Activated T-helper 2 cell treated with anti-CD3 and anti-CD28 coated beads, Interferon-gamma antibody, Interleukin-2, Interleukin-4, amounts not matched to agents 10 μg/mL and 5 μg/mL and 100 μg/mL, durations not matched to agents 14 hours and 24 hours and 36 hours (primary cell): ENCODE measurements at regions not wholly inside any gene's neighbourhood (a gene's known extent, or its start where the extent isn't known, plus 50 kb on each side); places are given as distances from the start of the nearest gene placed in this dataset.
"Not testable (repeated sequence)": the region's sequence is repeated elsewhere in the genome, so short reads cannot be mapped to it uniquely, and the experiment has no call there.

Experiments
- DNase-seq: peaks from one replicate; pipeline ENCODE4 v3.0.0; 2021; ENCODE audit warnings: low spot score
- H3K27ac Mint-ChIP-seq: one replicate; pipeline ENCODE4 v1.8.0; 2021; ENCODE audit warnings: mixed read lengths
- H3K27me3 Mint-ChIP-seq: one replicate; pipeline ENCODE4 v1.8.0; 2021; ENCODE audit warnings: low read depth, mixed read lengths
- H3K36me3 Mint-ChIP-seq: one replicate; pipeline ENCODE4 v1.8.0; 2021; ENCODE audit warnings: low read depth, mixed read lengths
- H3K4me1 Mint-ChIP-seq: one replicate; pipeline ENCODE4 v1.8.0; 2021; ENCODE audit warnings: low read depth, mixed read lengths
- H3K4me3 Mint-ChIP-seq: one replicate; pipeline ENCODE4 v1.8.0; 2021; ENCODE audit warnings: low read depth, mild to moderate bottlenecking, moderate library complexity, mixed read lengths
- H3K9me3 Mint-ChIP-seq: one replicate; pipeline ENCODE4 v1.8.0; 2021; ENCODE audit warnings: mixed read lengths
- intact Hi-C: fragments of 100-400 bp; cut with micrococcal nuclease; formaldehyde crosslinking; loops from one replicate; pipeline ENCODE4 v1.15.1; 2023

DNA sequence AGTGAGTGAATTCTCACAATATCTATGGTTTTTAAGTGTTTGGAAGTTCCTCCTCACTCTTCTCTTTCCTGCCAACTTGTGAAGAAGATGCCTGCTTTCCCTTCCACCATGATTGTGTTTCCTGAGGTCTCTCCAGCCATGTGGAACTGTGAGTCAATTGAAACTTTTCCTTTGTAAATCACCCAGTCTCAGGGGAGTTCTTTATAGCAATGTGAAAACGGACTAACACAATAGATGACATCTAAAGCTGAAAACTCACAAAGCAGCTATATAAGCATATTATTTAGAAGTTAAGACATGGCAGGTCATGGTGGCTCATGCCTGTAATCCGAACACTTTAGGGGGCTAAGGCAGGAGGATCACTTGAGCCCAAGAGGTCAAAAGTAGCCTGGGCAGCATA is 130.2 kb downstream of the ARRDC3 start:
- no peaks in the 10 kb centered on the region for H3K36me3 Mint-ChIP-seq
- no peaks in the 10 kb centered on the region for H3K4me1 Mint-ChIP-seq
- intact Hi-C loops, result no loop called here
- H3K4me3 Mint-ChIP-seq, result no peak overlapping the region
- DNase-seq, result no peak
- peaks cover 14% of the 10 kb centered on the region for H3K27me3 Mint-ChIP-seq
- no peak overlapping the region for H3K27ac Mint-ChIP-seq
- H3K9me3 Mint-ChIP-seq, result no peaks in the 10 kb centered on the region

DNA sequence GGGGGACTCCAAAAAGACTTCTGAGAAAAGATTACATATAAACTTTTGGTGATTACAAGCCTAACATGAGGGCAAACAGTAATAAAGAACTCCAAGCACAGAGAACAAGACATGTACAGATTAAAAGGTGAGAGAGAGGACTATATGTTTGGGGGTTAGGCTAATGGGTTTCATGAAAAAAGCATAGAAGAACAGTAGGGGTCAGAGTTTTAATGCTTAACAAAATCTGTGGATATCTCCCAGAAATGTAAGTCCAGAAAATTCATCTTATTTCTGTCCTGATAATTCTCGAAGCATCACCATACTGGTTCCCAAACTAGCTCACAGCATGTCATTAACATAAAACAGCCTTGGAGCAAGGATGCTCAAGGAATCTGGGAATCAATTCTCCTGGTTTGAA is 137.2 kb downstream of the ARRDC3 start:
- Mint-ChIP-seq H3K36me3 (peaks cover 4% of the 10 kb centered on the region), H3K4me3 (no peak overlapping the region), H3K9me3 (peaks cover 20% of the 10 kb centered on the region), H3K27ac (no peak overlapping the region), H3K27me3 (peaks cover 9% of the 10 kb centered on the region), H3K4me1 (no peaks in the 10 kb centered on the region)
- intact Hi-C loops, result no loop called here
- DNase-seq, result no peak

DNA sequence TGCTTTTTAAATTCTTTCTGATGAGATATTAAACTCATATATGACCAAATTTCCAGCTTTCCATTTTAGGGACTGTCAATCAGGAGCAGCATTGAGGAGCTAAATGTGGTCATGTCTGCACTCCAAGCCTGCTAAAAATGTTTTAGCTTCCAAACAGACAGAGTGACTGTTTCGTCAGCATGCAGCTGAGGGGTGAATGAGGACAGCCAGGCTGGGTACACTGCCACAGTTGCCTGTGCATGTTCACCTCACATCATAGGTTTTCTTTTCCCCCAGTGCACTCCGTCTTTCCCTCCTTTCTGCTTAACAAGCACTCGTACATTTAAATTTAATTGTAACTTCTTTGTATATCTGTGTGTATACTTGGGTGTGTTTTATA is 138.1 kb downstream of the ARRDC3 start:
- H3K27ac Mint-ChIP-seq, result no peak overlapping the region
- intact Hi-C loops, result no loop called here
- peaks cover 9% of the 10 kb centered on the region for H3K27me3 Mint-ChIP-seq
- no peak overlapping the region for H3K4me3 Mint-ChIP-seq
- DNase-seq, result no peak
- H3K36me3 Mint-ChIP-seq, result peaks cover 4% of the 10 kb centered on the region
- peaks cover 2% of the 10 kb centered on the region for H3K4me1 Mint-ChIP-seq
- peaks cover 20% of the 10 kb centered on the region for H3K9me3 Mint-ChIP-seq

DNA sequence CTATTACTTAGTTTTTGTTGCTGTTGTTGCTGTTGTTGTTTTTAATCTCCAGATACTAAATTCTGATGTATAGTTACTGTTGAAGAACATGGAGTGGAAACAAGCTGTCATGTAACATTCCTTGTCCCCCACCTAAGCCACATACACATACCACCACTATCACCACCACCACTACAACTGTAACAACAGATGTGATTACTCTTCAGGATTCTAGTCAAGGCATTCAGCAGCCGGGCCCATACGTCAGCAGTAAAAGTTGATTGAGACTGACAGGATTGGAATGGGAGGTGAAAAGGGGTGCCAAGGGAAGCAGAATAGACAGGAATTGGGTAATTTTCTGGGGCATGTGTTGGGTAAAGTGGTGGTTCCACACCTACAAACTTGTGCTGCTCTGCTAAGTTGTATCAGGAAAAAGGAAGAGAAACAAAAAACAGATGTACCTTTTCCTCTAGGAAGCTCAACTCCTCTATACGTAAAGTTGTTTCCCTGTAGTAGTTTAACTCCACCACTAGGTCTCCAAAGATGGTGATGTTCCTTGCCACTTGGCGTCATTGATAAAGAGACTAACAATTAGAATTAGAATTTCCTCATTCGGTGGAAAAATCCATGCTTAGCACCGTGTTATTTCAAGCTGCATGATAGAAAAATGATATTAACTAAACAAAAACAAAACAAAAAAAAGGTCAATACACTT is 138.6 kb downstream of the ARRDC3 start:
- Mint-ChIP-seq H3K4me3 (no peak overlapping the region), H3K27me3 (peaks cover 9% of the 10 kb centered on the region), H3K27ac (no peak overlapping the region), H3K9me3 (peaks cover 20% of the 10 kb centered on the region), H3K36me3 (peaks cover 4% of the 10 kb centered on the region), H3K4me1 (peaks cover 2% of the 10 kb centered on the region)
- no peak for DNase-seq
- intact Hi-C loops, result no loop called here

DNA sequence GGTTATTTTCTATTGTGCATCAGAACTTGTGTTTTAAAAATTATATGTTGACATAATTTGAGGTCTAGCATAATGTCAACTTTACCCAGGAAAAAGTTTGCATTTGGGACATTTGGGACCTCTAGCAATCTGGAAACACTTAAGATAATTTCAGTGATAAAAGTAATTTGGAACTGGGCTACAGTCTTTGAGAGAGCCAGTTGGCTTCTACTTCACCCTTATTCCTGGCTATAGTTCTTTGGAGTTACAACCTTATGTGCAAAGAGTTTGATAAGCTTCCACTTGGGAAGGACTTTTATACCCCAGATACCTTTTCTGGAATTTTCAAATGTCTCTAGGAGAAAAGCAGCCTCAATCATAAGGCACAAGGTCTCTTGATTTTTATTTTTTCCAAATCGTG is 139.3 kb downstream of the ARRDC3 start:
- peaks cover 2% of the 10 kb centered on the region for H3K4me1 Mint-ChIP-seq
- no peak overlapping the region for H3K27ac Mint-ChIP-seq
- no peak overlapping the region for H3K4me3 Mint-ChIP-seq
- intact Hi-C loops, result no loop called here
- H3K9me3 Mint-ChIP-seq, result peaks cover 20% of the 10 kb centered on the region
- H3K27me3 Mint-ChIP-seq, result peaks cover 9% of the 10 kb centered on the region
- H3K36me3 Mint-ChIP-seq, result peaks cover 4% of the 10 kb centered on the region
- no peak for DNase-seq

DNA sequence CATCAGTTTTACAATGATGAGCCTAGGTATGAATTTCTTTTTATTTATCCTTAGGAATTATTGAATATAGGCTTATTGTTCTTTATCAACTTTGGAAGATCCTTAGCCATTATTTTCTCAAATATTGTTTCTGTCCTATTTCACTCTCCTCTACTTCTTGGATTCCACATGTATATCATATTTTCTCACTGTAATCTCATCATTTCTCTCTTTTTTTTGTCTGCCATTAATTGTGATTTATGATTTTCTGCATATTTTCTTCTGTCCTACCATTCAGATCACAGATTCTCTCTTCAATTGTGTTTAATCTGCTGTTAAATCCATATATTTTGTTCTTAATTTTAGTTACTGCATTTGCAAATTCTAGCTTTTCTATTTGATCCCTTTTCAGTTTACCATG is 139.8 kb downstream of the ARRDC3 start:
- Mint-ChIP-seq H3K4me1 (peaks cover 2% of the 10 kb centered on the region), H3K27me3 (peaks cover 9% of the 10 kb centered on the region), H3K4me3 (no peak overlapping the region), H3K36me3 (peaks cover 4% of the 10 kb centered on the region), H3K9me3 (peaks cover 20% of the 10 kb centered on the region), H3K27ac (no peak overlapping the region)
- intact Hi-C loops, result no loop called here
- no peak for DNase-seq

DNA sequence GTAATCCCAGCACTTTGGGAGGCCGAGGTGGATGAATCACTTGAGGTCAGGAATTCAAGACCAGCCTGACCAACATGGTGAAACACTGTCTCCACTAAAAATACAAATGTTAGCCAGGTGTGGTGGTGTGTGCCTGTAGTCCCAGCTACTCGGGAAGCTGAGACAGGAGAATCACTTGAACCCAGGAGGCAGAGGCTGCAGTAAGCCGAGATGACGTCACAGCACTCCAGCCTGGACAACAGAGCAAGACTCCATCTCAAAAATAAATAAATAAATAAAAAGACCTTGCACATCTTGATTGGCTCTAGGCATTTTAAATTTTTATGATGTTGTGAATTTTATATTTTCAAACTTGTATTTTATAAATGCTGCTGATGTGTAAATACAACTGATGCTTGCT is 141.7 kb downstream of the ARRDC3 start:
- H3K36me3 Mint-ChIP-seq, H3K4me3 Mint-ChIP-seq, DNase-seq, intact Hi-C loops, H3K27ac Mint-ChIP-seq, H3K27me3 Mint-ChIP-seq, H3K4me1 Mint-ChIP-seq: not testable (repeated sequence)
- peaks cover 20% of the 10 kb centered on the region for H3K9me3 Mint-ChIP-seq

DNA sequence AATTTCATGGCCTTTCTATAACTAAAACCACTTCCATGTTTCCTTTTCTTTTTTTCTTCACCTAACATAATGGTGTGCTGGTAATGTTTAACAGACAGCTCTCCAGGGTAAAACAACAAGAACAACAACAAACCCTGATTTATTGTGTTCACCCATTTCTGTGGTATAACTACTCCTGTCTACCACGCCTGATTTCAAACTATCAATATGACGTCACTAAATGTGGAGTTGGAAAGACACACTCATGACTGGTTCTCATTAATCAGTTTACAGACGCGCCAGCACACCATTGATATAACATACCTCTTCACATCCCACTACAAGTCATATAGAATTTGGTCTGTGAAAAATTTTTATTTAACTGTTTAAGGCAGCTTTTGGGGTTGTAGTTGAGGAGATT is 142.9 kb downstream of the ARRDC3 start:
- no peak overlapping the region for H3K4me3 Mint-ChIP-seq

DNA sequence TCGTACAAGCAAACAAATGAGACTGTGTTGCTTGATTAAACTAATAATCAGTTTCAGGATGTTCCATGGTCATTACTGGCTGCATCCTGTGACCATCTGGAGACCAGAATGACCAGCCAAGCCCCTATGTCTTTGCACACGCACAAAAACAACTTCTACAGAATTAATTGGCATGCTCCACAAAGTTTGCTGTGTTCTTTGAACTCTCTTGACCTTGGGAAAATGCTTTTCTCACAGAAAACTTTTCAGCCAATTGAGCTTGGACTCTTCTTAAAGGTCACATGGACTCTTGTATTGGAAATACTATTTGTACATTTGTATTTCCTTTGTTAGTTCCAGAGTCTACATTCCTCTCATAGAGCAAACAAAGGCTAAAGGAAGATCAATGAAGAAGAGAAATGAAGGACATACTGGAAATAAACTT is 147.8 kb downstream of the ARRDC3 start:
- Mint-ChIP-seq H3K9me3 (peaks cover 6% of the 10 kb centered on the region), H3K36me3 (no peaks in the 10 kb centered on the region), H3K4me3 (no peak overlapping the region), H3K4me1 (peaks cover 2% of the 10 kb centered on the region), H3K27ac (no peak overlapping the region), H3K27me3 (peaks cover 11% of the 10 kb centered on the region)
- no peak for DNase-seq
- intact Hi-C loops, result no loop called here

More for the DNA sequence above, 142.9 kb downstream of the ARRDC3 start:
- Mint-ChIP-seq H3K27me3 (peaks cover 7% of the 10 kb centered on the region), H3K4me1 (peaks cover 2% of the 10 kb centered on the region), H3K9me3 (peaks cover 20% of the 10 kb centered on the region), H3K36me3 (peaks cover 4% of the 10 kb centered on the region), H3K27ac (no peak overlapping the region)
- intact Hi-C loops, result no loop called here
- no peak for DNase-seq

DNA sequence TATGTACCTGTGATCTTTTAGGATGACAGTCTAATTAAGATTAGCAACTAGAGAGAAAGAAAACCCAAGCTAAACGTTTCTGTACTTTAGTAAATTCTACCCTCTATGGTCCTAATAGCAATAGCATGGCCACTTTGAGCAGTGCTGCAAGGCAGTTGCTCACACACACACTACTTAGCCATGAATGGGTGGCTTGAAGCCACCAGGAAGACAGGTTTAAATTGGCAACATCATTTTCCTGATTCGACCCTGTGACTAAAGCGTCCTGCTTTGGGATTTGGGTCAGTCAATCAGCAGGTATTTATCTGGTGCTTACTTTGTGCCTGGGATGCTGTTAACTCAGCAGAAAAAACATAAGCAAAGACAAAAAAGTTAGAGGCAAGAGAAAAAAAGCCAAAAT is 150.6 kb downstream of the ARRDC3 start:
- H3K36me3 Mint-ChIP-seq, result peaks cover 3% of the 10 kb centered on the region
- no peak overlapping the region for H3K4me3 Mint-ChIP-seq
- H3K4me1 Mint-ChIP-seq, result no peaks in the 10 kb centered on the region
- peaks cover 23% of the 10 kb centered on the region for H3K9me3 Mint-ChIP-seq
- DNase-seq, result no peak
- intact Hi-C loops, result no loop called here
- peaks cover 14% of the 10 kb centered on the region for H3K27me3 Mint-ChIP-seq
- H3K27ac Mint-ChIP-seq, result no peak overlapping the region

DNA sequence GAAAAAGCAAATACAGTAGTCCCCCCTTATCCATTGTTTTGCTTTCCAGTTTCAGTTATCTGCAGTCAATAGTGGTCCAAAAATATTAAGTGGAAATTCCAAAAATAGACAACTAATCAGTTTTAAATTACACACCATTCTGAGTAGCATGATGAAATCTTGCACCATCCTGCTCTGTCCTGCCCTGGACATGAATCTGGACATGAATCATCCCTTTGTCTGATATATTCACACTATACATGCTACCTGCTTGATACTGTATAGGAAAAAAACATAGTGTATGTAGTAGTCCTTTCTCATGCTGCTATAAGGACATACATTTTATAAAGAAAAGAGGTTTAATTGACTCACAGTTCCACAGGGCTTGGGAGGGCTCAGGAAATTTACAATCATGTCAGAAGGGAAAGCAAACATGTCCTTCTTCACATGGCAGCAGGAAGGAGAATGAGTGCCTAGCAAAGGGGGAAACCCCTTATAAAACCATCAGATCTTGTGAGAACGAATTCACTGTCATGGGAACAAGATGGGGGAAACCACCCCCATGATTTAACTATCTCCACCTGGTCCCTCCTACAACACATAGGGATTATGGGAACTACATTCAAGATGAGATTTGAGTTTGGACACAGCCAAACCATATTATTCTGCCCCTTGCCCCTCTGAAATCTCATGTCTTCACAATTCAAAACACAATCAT is 153.9 kb downstream of the ARRDC3 start:
- Mint-ChIP-seq H3K27me3 (peaks cover 21% of the 10 kb centered on the region), H3K4me3 (no peak overlapping the region), H3K9me3 (peaks cover 23% of the 10 kb centered on the region), H3K27ac (no peak overlapping the region), H3K36me3 (peaks cover 3% of the 10 kb centered on the region), H3K4me1 (peaks cover 4% of the 10 kb centered on the region)
- intact Hi-C loops, result loop anchor here (5.0 kb wide), 4 partner anchors 38 to 297 kb away; no protein-coding TSS in a partner anchor
- DNase-seq, result no peak

DNA sequence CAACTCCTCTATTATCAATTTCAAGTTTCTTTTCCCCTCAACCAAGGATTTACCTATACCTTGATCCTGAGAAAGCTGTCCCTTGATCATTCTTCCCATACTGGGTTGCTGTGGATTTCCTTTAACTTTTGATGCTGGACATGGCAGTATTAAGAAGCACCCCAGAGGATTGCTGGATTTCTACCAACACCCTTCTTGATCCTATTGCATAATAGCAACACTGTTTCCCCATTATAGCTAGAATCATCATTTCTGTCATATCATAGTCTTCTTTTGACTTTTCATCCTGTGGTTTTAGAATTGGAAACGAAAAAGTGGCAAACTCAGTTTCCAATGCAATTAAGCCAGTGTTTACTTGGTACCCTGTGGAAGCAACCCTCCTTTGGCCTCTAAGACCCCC is 154.9 kb downstream of the ARRDC3 start:
- intact Hi-C loops, result loop anchor here (5.0 kb wide), 4 partner anchors 39 to 296 kb away; no protein-coding TSS in a partner anchor
- H3K9me3 Mint-ChIP-seq, result peaks cover 23% of the 10 kb centered on the region
- peaks cover 3% of the 10 kb centered on the region for H3K36me3 Mint-ChIP-seq
- H3K27ac Mint-ChIP-seq, result no peak overlapping the region
- peaks cover 16% of the 10 kb centered on the region for H3K27me3 Mint-ChIP-seq
- DNase-seq, result no peak
- H3K4me3 Mint-ChIP-seq, result no peak overlapping the region
- H3K4me1 Mint-ChIP-seq, result peaks cover 4% of the 10 kb centered on the region
